RKO (cell line): ENCODE measurements at regions not wholly inside any gene's neighbourhood (a gene's known extent, or its start where the extent isn't known, plus 50 kb on each side); places are given as distances from the start of the nearest gene placed in this dataset.
"Not testable (repeated sequence)": the region's sequence is repeated elsewhere in the genome, so short reads cannot be mapped to it uniquely, and the experiment has no call there.

Experiments used
- DNase-seq: peaks from one replicate; pipeline ENCODE4 v3.0.0-alpha.2; 2016; ENCODE audit warnings: low spot score

GRCh38 chr5:71907001-71907588 lies 188.0 kb downstream of the CARTPT start:
- DNase-seq: no peak

- DNase-seq: no peak
Observed at GRCh38 chr5:71907608-71908145, 188.6 kb downstream of the CARTPT start.

- no peak for DNase-seq
Observed at GRCh38 chr5:71910741-71911140, 191.7 kb downstream of the CARTPT start.

- no peak for DNase-seq
Observed at GRCh38 chr5:71912021-71912420, 192.9 kb downstream of the CARTPT start.

GRCh38 chr5:71914281-71914680 lies 193.0 kb upstream of the MAP1B start:
- DNase-seq: no peak

- peak; percentile 86 for DNase-seq
Observed at GRCh38 chr5:71922584-71923106, 184.6 kb upstream of the MAP1B start.

- no peak for DNase-seq
Observed at GRCh38 chr5:71923755-71924154, 183.5 kb upstream of the MAP1B start.

- DNase-seq: no peak
Observed at GRCh38 chr5:71924325-71924724, 182.9 kb upstream of the MAP1B start.

- peak; percentile 46 for DNase-seq
Observed at GRCh38 chr5:71924980-71925379, 182.3 kb upstream of the MAP1B start.

- DNase-seq: no peak
Observed at GRCh38 chr5:71925608-71926091, 181.6 kb upstream of the MAP1B start.

- DNase-seq: no peak
Observed at GRCh38 chr5:71929003-71929402, 178.3 kb upstream of the MAP1B start.

GRCh38 chr5:71930554-71930953 lies 176.7 kb upstream of the MAP1B start:
- DNase-seq: not testable (repeated sequence)

GRCh38 chr5:71932131-71932654 lies 175.1 kb upstream of the MAP1B start:
- no peak for DNase-seq

GRCh38 chr5:71932655-71933338 lies 174.5 kb upstream of the MAP1B start:
- peak; percentile 26 for DNase-seq

GRCh38 chr5:71934322-71934721 lies 173.0 kb upstream of the MAP1B start:
- no peak for DNase-seq

GRCh38 chr5:71937921-71938698 lies 169.2 kb upstream of the MAP1B start:
- no peak for DNase-seq

- DNase-seq: no peak
Observed at GRCh38 chr5:71938895-71939294, 168.4 kb upstream of the MAP1B start.

GRCh38 chr5:71939452-71940230 lies 167.6 kb upstream of the MAP1B start:
- DNase-seq: no peak

- DNase-seq: no peak
Observed at GRCh38 chr5:71943874-71944273, 163.4 kb upstream of the MAP1B start.

GRCh38 chr5:71945436-71945835 lies 161.8 kb upstream of the MAP1B start:
- DNase-seq: no peak

GRCh38 chr5:71946343-71947030 lies 160.8 kb upstream of the MAP1B start:
- no peak for DNase-seq
